Neural cell (in vitro differentiated cells): ENCODE measurements at regions not wholly inside any gene's neighbourhood (a gene's known extent, or its start where the extent isn't known, plus 50 kb on each side); places are given as distances from the start of the nearest gene placed in this dataset.

Experiments
- H2AFZ ChIP-seq: fragments of 200-600, 300-800 bp; sonication (generic), shearing (Covaris generic); 2 replicates; pipeline ENCODE4 v1.6.0; 2014; ENCODE audit warnings: low read depth, mild to moderate bottlenecking, antibody characterized with exemption, low read length, moderate library complexity
- H3F3A ChIP-seq: fragments of 200-600 bp; shearing (Covaris generic); 2 replicates; pipeline ENCODE4 v1.6.1; 2016; ENCODE audit warnings: mild to moderate bottlenecking, moderate library complexity, mixed read lengths, antibody characterized with exemption, low read length; ENCODE audit not compliant: insufficient read depth, poor library complexity, severe bottlenecking
- H3K27ac ChIP-seq: fragments of 200-600, 300-800 bp; sonication (generic), shearing (Covaris generic); 2 replicates; pipeline ENCODE4 v1.5.1; 2014; ENCODE audit warnings: mild to moderate bottlenecking, low read length, moderate library complexity
- H3K27me3 ChIP-seq: fragments of 300-800, 200-600 bp; sonication (generic), shearing (Covaris generic); 2 replicates; pipeline ENCODE4 v1.6.0; 2014; ENCODE audit warnings: mild to moderate bottlenecking, low read depth, low read length, moderate library complexity; ENCODE audit not compliant: insufficient read depth
- H3K36me3 ChIP-seq: fragments of 300-800, 200-600 bp; sonication (generic), shearing (Covaris generic); 2 replicates; pipeline ENCODE4 v1.5.1; 2014; ENCODE audit warnings: mild to moderate bottlenecking, antibody characterized with exemption, low read length, moderate library complexity; ENCODE audit not compliant: insufficient read depth
- H3K4me2 ChIP-seq: fragments of 300-800, 200-600 bp; sonication (generic), shearing (Covaris generic); 2 replicates; pipeline ENCODE4 v1.6.0; 2014; ENCODE audit warnings: mild to moderate bottlenecking, low read length
- H3K4me3 ChIP-seq: fragments of 300-800, 200-600 bp; sonication (generic), shearing (Covaris generic); 2 replicates; pipeline ENCODE4 v1.5.1; 2014; ENCODE audit warnings: mild to moderate bottlenecking, low read length, moderate library complexity
- H3K79me2 ChIP-seq: fragments of 200-600 bp; shearing (Covaris generic); replicated peaks from 2 replicates; pipeline ENCODE4 v1.6.0; 2014; ENCODE audit warnings: mild to moderate bottlenecking, low read length, moderate library complexity; ENCODE audit not compliant: insufficient read depth
- H3K9ac ChIP-seq: fragments of 300-800, 200-600 bp; sonication (generic), shearing (Covaris generic); 2 replicates; pipeline ENCODE4 v1.6.1; 2016; ENCODE audit warnings: mild to moderate bottlenecking, low read length, mixed read lengths
- H3K9me2 ChIP-seq: fragments of 200-600 bp; shearing (Covaris generic); 2 replicates; pipeline ENCODE4 v1.6.1; 2016; ENCODE audit warnings: mild to moderate bottlenecking, low read length, mixed read lengths; ENCODE audit not compliant: insufficient read depth
- H3K9me3 ChIP-seq: fragments of 200-600, 300-800 bp; sonication (generic), shearing (Covaris generic); 2 replicates; pipeline ENCODE4 v1.6.1; 2016; ENCODE audit warnings: mild to moderate bottlenecking, mixed run types, low read length, moderate library complexity, mixed read lengths
- H4K20me1 ChIP-seq: fragments of 200-600 bp; shearing (Covaris generic); 2 replicates; pipeline ENCODE4 v1.6.1; 2016; ENCODE audit warnings: mild to moderate bottlenecking, mixed run types; ENCODE audit not compliant: insufficient read depth
- EP300 ChIP-seq: fragments of 450-650 bp; conservative IDR thresholded peaks from 2 replicates; pipeline ENCODE4 v1.6.1; 2014; ENCODE audit warnings: antibody characterized with exemption, mild to moderate bottlenecking, moderate library complexity; ENCODE audit not compliant: poor library complexity, severe bottlenecking
- EZH2 ChIP-seq: fragments of 200-600, 300-800 bp; shearing (Covaris generic), sonication (generic); IDR thresholded peaks from 2 replicates; pipeline ENCODE4 v1.6.1; 2014; ENCODE audit warnings: antibody characterized with exemption, low read length, borderline replicate concordance, mild to moderate bottlenecking; ENCODE audit not compliant: insufficient read depth, poor library complexity, severe bottlenecking
- MXI1 ChIP-seq: fragments of 450-650 bp; conservative IDR thresholded peaks from 2 replicates; pipeline ENCODE4 v1.6.1; 2014; ENCODE audit warnings: antibody characterized with exemption, mild to moderate bottlenecking; ENCODE audit not compliant: poor library complexity, severe bottlenecking
- POLR2AphosphoS5 ChIP-seq: IDR thresholded peaks from 2 replicates; pipeline ENCODE4 v1.6.1; 2012
- RAD21 ChIP-seq: fragments of 450-650 bp; conservative IDR thresholded peaks from 2 replicates; pipeline ENCODE4 v1.6.1; 2014; ENCODE audit warnings: antibody characterized with exemption, mild to moderate bottlenecking, moderate library complexity
- SMC3 ChIP-seq: fragments of 450-650 bp; conservative IDR thresholded peaks from 2 replicates; pipeline ENCODE4 v1.6.1; 2014; ENCODE audit warnings: antibody characterized with exemption, mild to moderate bottlenecking, moderate library complexity; ENCODE audit not compliant: poor library complexity
- TAF1 ChIP-seq: IDR thresholded peaks from 2 replicates; pipeline ENCODE4 v1.6.1; 2012; ENCODE audit warnings: low read depth
- TF ChIP-seq, protein P1 (sequence below): fragments of 450-650 bp; IDR thresholded peaks from 2 replicates; pipeline ENCODE4 v1.5.1; 2014; ENCODE audit warnings: antibody characterized with exemption, mild to moderate bottlenecking, moderate library complexity; ENCODE audit not compliant: poor library complexity, severe bottlenecking
- TF ChIP-seq, protein P2 (sequence below): IDR thresholded peaks from 2 replicates; pipeline ENCODE4 v1.6.1; 2012; ENCODE audit warnings: borderline replicate concordance

DNA sequence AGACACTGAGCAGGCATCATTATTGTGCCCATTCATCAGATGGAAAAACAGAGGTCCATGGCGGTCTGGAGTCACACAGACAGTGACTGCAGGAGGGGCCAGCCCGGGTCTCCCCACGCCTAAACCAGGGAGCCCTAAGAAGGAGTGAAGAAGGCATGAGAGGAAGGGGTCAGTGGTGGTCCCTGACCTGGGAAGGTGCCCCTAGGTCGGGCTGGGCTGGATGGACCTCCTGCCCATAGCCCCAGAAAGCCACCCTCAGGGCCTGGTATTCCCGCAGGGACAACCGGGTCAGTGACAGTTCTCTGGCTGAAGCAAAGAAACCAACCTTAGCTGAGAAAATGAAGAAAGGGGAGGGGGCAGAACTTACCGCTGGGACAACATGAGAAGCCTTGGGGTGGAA, 163.4 kb upstream of the C1orf174 start:
- no peaks in the 10 kb centered on the region for H3K9me3 ChIP-seq
- H3K27ac ChIP-seq, result no peak overlapping the region
- no peaks in the 10 kb centered on the region for H3F3A ChIP-seq
- TF ChIP-seq RAD21 (no peak), MXI1 (no peak), TAF1 (no peak), EZH2 (no peak), EP300 (no peak), POLR2AphosphoS5 (no peak), SMC3 (no peak)
- TF ChIP-seq, protein P1, sequence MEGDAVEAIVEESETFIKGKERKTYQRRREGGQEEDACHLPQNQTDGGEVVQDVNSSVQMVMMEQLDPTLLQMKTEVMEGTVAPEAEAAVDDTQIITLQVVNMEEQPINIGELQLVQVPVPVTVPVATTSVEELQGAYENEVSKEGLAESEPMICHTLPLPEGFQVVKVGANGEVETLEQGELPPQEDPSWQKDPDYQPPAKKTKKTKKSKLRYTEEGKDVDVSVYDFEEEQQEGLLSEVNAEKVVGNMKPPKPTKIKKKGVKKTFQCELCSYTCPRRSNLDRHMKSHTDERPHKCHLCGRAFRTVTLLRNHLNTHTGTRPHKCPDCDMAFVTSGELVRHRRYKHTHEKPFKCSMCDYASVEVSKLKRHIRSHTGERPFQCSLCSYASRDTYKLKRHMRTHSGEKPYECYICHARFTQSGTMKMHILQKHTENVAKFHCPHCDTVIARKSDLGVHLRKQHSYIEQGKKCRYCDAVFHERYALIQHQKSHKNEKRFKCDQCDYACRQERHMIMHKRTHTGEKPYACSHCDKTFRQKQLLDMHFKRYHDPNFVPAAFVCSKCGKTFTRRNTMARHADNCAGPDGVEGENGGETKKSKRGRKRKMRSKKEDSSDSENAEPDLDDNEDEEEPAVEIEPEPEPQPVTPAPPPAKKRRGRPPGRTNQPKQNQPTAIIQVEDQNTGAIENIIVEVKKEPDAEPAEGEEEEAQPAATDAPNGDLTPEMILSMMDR, result no peak
- TF ChIP-seq, protein P2, sequence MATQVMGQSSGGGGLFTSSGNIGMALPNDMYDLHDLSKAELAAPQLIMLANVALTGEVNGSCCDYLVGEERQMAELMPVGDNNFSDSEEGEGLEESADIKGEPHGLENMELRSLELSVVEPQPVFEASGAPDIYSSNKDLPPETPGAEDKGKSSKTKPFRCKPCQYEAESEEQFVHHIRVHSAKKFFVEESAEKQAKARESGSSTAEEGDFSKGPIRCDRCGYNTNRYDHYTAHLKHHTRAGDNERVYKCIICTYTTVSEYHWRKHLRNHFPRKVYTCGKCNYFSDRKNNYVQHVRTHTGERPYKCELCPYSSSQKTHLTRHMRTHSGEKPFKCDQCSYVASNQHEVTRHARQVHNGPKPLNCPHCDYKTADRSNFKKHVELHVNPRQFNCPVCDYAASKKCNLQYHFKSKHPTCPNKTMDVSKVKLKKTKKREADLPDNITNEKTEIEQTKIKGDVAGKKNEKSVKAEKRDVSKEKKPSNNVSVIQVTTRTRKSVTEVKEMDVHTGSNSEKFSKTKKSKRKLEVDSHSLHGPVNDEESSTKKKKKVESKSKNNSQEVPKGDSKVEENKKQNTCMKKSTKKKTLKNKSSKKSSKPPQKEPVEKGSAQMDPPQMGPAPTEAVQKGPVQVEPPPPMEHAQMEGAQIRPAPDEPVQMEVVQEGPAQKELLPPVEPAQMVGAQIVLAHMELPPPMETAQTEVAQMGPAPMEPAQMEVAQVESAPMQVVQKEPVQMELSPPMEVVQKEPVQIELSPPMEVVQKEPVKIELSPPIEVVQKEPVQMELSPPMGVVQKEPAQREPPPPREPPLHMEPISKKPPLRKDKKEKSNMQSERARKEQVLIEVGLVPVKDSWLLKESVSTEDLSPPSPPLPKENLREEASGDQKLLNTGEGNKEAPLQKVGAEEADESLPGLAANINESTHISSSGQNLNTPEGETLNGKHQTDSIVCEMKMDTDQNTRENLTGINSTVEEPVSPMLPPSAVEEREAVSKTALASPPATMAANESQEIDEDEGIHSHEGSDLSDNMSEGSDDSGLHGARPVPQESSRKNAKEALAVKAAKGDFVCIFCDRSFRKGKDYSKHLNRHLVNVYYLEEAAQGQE, result no peak
- H3K4me2 ChIP-seq, result no peak overlapping the region
- H3K27me3 ChIP-seq, result no peaks in the 10 kb centered on the region
- no peaks in the 10 kb centered on the region for H3K79me2 ChIP-seq
- H3K9ac ChIP-seq, result no peak overlapping the region
- no peaks in the 10 kb centered on the region for H3K36me3 ChIP-seq
- no peaks in the 10 kb centered on the region for H4K20me1 ChIP-seq
- no peak overlapping the region for H2AFZ ChIP-seq
- no peak overlapping the region for H3K4me3 ChIP-seq
- H3K9me2 ChIP-seq, result no peaks in the 10 kb centered on the region

DNA sequence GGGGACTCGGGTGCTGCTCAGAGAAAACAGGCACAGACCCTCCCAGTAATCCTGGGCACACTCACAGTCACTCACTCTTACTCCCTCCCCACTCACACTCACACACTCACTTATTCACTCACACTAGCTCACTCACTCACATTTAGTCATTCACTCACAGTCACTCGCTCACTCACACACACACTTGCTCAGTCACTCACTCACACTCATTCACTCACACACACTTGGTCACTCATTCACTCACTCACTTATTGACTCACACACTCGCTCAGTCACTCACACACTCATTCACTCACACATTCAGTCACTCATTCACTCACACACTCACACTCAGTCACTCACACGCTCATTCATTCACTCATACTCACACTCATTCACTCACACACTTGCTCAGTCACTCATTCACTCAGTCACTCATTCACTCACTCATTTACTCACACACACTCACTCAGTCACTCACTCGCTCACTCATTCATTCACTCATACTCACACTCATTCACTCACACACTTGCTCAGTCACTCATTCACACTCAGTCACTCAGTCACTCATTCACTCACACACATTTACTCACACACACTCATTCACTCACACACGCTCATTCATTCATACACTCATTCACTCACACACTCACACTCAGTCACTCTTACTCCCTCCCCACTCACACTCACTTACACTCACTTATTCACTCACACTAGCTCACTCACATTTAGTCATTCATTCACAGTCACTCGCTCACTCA, 164.2 kb upstream of the C1orf174 start:
- Histone ChIP-seq H3K9ac (no peak overlapping the region), H3K36me3 (no peaks in the 10 kb centered on the region), H3K79me2 (no peaks in the 10 kb centered on the region), H3K4me2 (no peak overlapping the region), H2AFZ (no peak overlapping the region), H3K9me2 (no peaks in the 10 kb centered on the region), H3F3A (no peaks in the 10 kb centered on the region), H3K9me3 (no peaks in the 10 kb centered on the region), H3K27me3 (no peaks in the 10 kb centered on the region), H3K4me3 (no peak overlapping the region), H4K20me1 (no peaks in the 10 kb centered on the region), H3K27ac (no peak overlapping the region)
- no peak for TF ChIP-seq TAF1
- TF ChIP-seq EP300, result no peak
- no peak for TF ChIP-seq MXI1
- TF ChIP-seq, protein P2, result no peak
- TF ChIP-seq, protein P1, result no peak
- no peak for TF ChIP-seq SMC3
- TF ChIP-seq RAD21, result no peak
- TF ChIP-seq EZH2, result no peak
- TF ChIP-seq POLR2AphosphoS5, result no peak
